OCI-LY7 (cell line): ENCODE measurements at regions not wholly inside any gene's neighbourhood (a gene's known extent, or its start where the extent isn't known, plus 50 kb on each side); places are given as distances from the start of the nearest gene placed in this dataset.

Source experiments
- BruUV-seq: library from RNA; stranded (reverse); fragments of 400-500 nt; replicated peaks from 2 replicates; lab custom pipeline; 2021; lab: Mats Ljungman, UMichigan
- CTCF ChIA-PET: fragments of 300-600 bp; sonication (Branson Sonifier 250); formaldehyde crosslinking; loops from one replicate; lab custom pipeline; 2022; ENCODE audit warnings: antibody characterized with exemption; ENCODE audit not compliant: unreplicated experiment; lab: Charles Lee
- POLR2A ChIA-PET: fragments of 300-600 bp; sonication (Branson Sonifier 250); formaldehyde crosslinking; loops from one replicate; lab custom pipeline; 2022; ENCODE audit warnings: antibody characterized with exemption; lab: Charles Lee
- DNase-seq: peaks from one replicate; pipeline ENCODE4 v3.0.0-alpha.2; 2015; ENCODE audit warnings: low spot score
- H2AFZ ChIP-seq: fragments of 200-600 bp; sonication (generic), shearing (Covaris generic); 2 replicates; pipeline ENCODE4 v1.6.1; 2014; ENCODE audit warnings: mild to moderate bottlenecking, antibody characterized with exemption, low read length, moderate library complexity
- H3K27ac ChIP-seq: fragments of 200-600 bp; sonication (generic); 2 replicates; pipeline ENCODE4 v1.5.1; 2014; ENCODE audit warnings: mixed run types, low read depth, mild to moderate bottlenecking, moderate library complexity, low read length, inconsistent platforms; ENCODE audit not compliant: poor library complexity, severe bottlenecking
- H3K36me3 ChIP-seq: fragments of 200-600 bp; sonication (generic); 2 replicates; pipeline ENCODE4 v1.6.1; 2014; ENCODE audit warnings: mild to moderate bottlenecking, antibody characterized with exemption, low read length, moderate library complexity, mixed read lengths; ENCODE audit not compliant: insufficient read depth
- H3K4me1 ChIP-seq: fragments of 200-600 bp; sonication (generic); 2 replicates; pipeline ENCODE4 v1.5.1; 2014; ENCODE audit warnings: mild to moderate bottlenecking, low read length; ENCODE audit not compliant: insufficient read depth, poor library complexity, severe bottlenecking
- H3K4me2 ChIP-seq: fragments of 200-600 bp; sonication (generic); 2 replicates; pipeline ENCODE4 v1.6.1; 2014; ENCODE audit warnings: mild to moderate bottlenecking, low read length
- H3K4me3 ChIP-seq: fragments of 200-600 bp; sonication (generic); 2 replicates; pipeline ENCODE4 v1.5.1; 2014; ENCODE audit warnings: mild to moderate bottlenecking, low read depth, low read length; ENCODE audit not compliant: poor library complexity, severe bottlenecking
- H3K79me2 ChIP-seq: fragments of 200-600 bp; sonication (generic); 2 replicates; pipeline ENCODE4 v1.6.1; 2016; ENCODE audit warnings: low read depth, mild to moderate bottlenecking, low read length, moderate library complexity, mixed read lengths; ENCODE audit not compliant: insufficient read depth
- H3K9me2 ChIP-seq: fragments of 200-600 bp; sonication (generic); 2 replicates; pipeline ENCODE4 v1.6.1; 2016; ENCODE audit warnings: mild to moderate bottlenecking, low read length, mixed read lengths; ENCODE audit not compliant: insufficient read depth
- H3K9me3 ChIP-seq: fragments of 200-600 bp; sonication (generic); 2 replicates; pipeline ENCODE4 v1.6.1; 2014; ENCODE audit warnings: mild to moderate bottlenecking, mixed run types, low read length, mixed read lengths
- H4K20me1 ChIP-seq: fragments of 200-600 bp; sonication (generic); 2 replicates; pipeline ENCODE4 v1.6.1; 2014; ENCODE audit warnings: mild to moderate bottlenecking, antibody characterized with exemption, low read length, moderate library complexity, mixed read lengths; ENCODE audit not compliant: insufficient read depth
- CTCF ChIP-seq: fragments of 200-600 bp; sonication (generic); conservative IDR thresholded peaks from 2 replicates; pipeline ENCODE4 v1.5.1; 2014; ENCODE audit warnings: mild to moderate bottlenecking, antibody characterized with exemption, low read length, moderate library complexity, mixed read lengths
- EZH2phosphoT487 ChIP-seq: fragments of 200-600 bp; sonication (generic); IDR thresholded peaks from 2 replicates; pipeline ENCODE4 v1.6.1; 2018; ENCODE audit warnings: low read depth, borderline replicate concordance, mild to moderate bottlenecking, mixed run types, antibody characterized with exemption, low read length, moderate library complexity, mixed read lengths
- intact Hi-C: fragments of 100-400 bp; cut with micrococcal nuclease; formaldehyde crosslinking; loops from one replicate; pipeline ENCODE4 v1.10.0; 2022; ENCODE audit not compliant: unreplicated experiment

DNA sequence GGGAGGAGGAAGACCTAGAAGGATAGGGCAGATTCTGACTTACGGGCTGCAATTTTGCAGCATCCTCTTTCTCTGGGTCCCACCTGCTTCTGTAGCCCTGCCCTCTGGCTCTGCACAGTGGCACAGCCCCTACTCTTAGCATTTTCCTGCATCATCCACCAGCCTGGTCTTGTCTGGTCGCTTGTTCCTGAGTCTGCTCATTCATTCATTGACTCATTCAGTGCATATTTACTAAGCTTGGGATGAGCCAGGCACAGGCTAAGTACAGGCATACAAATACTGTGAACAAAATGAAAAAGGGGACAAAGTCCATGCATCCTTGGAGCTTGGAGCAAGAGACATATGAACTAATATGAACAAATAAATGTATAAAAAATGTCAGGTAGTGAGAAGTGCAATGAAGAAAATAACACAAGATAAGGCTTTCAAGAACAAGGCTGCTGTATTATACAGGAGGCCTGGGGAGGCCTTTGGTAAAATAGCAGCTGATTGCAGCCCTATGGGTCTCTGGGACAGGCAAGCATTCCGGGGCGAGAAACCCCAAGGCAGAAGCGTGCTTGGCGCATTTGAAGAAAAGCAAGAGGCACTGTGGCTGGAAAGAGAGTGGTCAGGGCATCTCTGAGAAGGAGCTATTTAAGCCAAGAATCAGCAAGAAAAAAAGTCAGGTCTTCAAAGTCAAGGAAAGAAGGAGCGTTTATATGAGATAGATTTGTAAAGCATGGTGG lies 108.0 kb upstream of the ALX4 start:
- ChIA-PET CTCF (no interaction called here), POLR2A (no interaction called here)
- no peaks in the 10 kb centered on the region for H3K9me2 ChIP-seq
- H2AFZ ChIP-seq: no peak overlapping the region
- H3K4me1 ChIP-seq: no peaks in the 10 kb centered on the region
- intact Hi-C loops: no loop called here
- TF ChIP-seq CTCF (no peak), EZH2phosphoT487 (no peak)
- no peaks in the 10 kb centered on the region for H4K20me1 ChIP-seq
- no TSS peak for BruUV-seq
- H3K27ac ChIP-seq: no peak overlapping the region
- no peaks in the 10 kb centered on the region for H3K36me3 ChIP-seq
- no peaks in the 10 kb centered on the region for H3K79me2 ChIP-seq
- no peak for DNase-seq
- H3K4me2 ChIP-seq: no peak overlapping the region
- no peaks in the 10 kb centered on the region for H3K9me3 ChIP-seq
- H3K4me3 ChIP-seq: no peak overlapping the region

DNA sequence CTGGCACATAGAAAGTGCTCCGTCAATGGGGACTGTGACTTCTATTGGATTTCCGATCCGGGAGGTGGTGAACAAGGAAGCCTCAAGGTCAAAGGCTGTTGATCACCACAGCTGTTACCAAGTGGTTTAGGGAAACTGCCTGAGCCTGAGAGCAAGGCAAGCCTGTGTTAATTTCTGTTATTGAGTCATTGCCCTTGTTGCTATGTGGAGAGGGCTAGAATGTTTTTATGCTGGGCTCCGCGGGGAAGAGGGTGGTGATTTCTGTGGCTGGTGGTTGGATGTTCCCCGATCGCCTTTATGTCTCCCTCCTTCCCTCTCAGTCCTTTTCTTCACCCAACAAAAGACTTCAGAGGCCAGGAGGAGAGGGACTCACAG lies 108.5 kb upstream of the ALX4 start:
- intact Hi-C loops: no loop called here
- no peak for DNase-seq
- no peak overlapping the region for H3K27ac ChIP-seq
- H3K4me3 ChIP-seq: no peak overlapping the region
- H3K36me3 ChIP-seq: no peaks in the 10 kb centered on the region
- H4K20me1 ChIP-seq: no peaks in the 10 kb centered on the region
- no peak overlapping the region for H2AFZ ChIP-seq
- H3K4me1 ChIP-seq: no peaks in the 10 kb centered on the region
- H3K4me2 ChIP-seq: no peak overlapping the region
- H3K79me2 ChIP-seq: no peaks in the 10 kb centered on the region
- POLR2A ChIA-PET: no interaction called here
- CTCF ChIA-PET: no interaction called here
- no peak for TF ChIP-seq CTCF
- no peak for TF ChIP-seq EZH2phosphoT487
- no TSS peak for BruUV-seq
- H3K9me3 ChIP-seq: no peaks in the 10 kb centered on the region
- H3K9me2 ChIP-seq: no peaks in the 10 kb centered on the region

GRCh38 chr11:44421090-44421675 lies 111.2 kb upstream of the ALX4 start:
- Histone ChIP-seq H3K9me2 (no peaks in the 10 kb centered on the region), H3K4me2 (no peak overlapping the region), H3K36me3 (no peaks in the 10 kb centered on the region), H3K9me3 (no peaks in the 10 kb centered on the region), H3K4me1 (no peaks in the 10 kb centered on the region), H4K20me1 (no peaks in the 10 kb centered on the region), H3K4me3 (no peak overlapping the region), H3K79me2 (no peaks in the 10 kb centered on the region), H2AFZ (no peak overlapping the region), H3K27ac (no peak overlapping the region)
- intact Hi-C loops: no loop called here
- ChIA-PET POLR2A (interaction anchor here (0.6 to 1.6 kb wide), 2 partner anchors 15 to 1733 kb away, joined by 3 to 5 read pairs; no protein-coding TSS in a partner anchor), CTCF (no interaction called here)
- no TSS peak for BruUV-seq
- DNase-seq: no peak
- TF ChIP-seq CTCF: no peak
- no peak for TF ChIP-seq EZH2phosphoT487
